GM12878 (cell line): ENCODE measurements at regions not wholly inside any gene's neighbourhood (a gene's known extent, or its start where the extent isn't known, plus 50 kb on each side); places are given as distances from the start of the nearest gene placed in this dataset.

ENCODE experiments used
- ATAC-seq: fragments of 200-7000 bp; cut with Tn5 transposase; 3 replicates; pipeline ENCODE4 v1.9.1; 2020; ENCODE audit warnings: mild to moderate bottlenecking, moderate library complexity
- BruUV-seq: library from RNA; stranded (reverse); fragments of 400-500 nt; replicated peaks from 2 replicates; lab custom pipeline; 2021; lab: Mats Ljungman, UMichigan
- CTCF ChIA-PET: fragments of 300-600 bp; sonication (Branson Sonifier 250); formaldehyde crosslinking; extraction: SDS; loops from one replicate; lab custom pipeline; 2021; ENCODE audit warnings: inconsistent platforms; lab: Yijun Ruan, JAX
- POLR2A ChIA-PET: fragments of 350-600 bp; formaldehyde crosslinking; extraction: SDS; loops from one replicate; lab custom pipeline; 2021; ENCODE audit warnings: inconsistent platforms; lab: Charles Lee
- RAD21 ChIA-PET: fragments of 300-600 bp; sonication (Branson Sonifier 250); formaldehyde crosslinking; loops from one replicate; lab custom pipeline; 2023; ENCODE audit warnings: antibody characterized with exemption; ENCODE audit not compliant: unreplicated experiment; lab: Charles Lee
- SMC1A ChIA-PET: fragments of 300-600 bp; sonication (Branson Sonifier 250); formaldehyde crosslinking; loops from one replicate; lab custom pipeline; 2023; ENCODE audit not compliant: unreplicated experiment, uncharacterized antibody; lab: Charles Lee
- DNase-seq: peaks from one replicate; pipeline ENCODE4 v3.0.0-alpha.2; 2011; ENCODE audit warnings: low read depth, low spot score
- FAIRE-seq: peaks from 3 replicates; lab custom pipeline; 2011; peaks lifted over from hg19 to GRCh38; lab: Jason Lieb, UNC
- H2AFZ ChIP-seq: 2 replicates; pipeline ENCODE4 v1.6.0; 2011; ENCODE audit warnings: low read depth, low read length, control low read depth; ENCODE audit not compliant: control insufficient read depth
- H3K27ac ChIP-seq: 2 replicates; pipeline ENCODE4 v1.5.1; 2011; ENCODE audit warnings: control low read depth; ENCODE audit not compliant: control insufficient read depth, insufficient read depth
- H3K27me3 ChIP-seq, 2 experiments: replicated peaks in 1 of 2; 2 replicates each; pipeline versions ENCODE4 v1.6.0 to v1.6.1; 2011; ENCODE audit warnings: low read length in 1 of 2; ENCODE audit not compliant: control insufficient read depth in 2 of 2, insufficient read depth in 2 of 2
- H3K36me3 ChIP-seq, 2 experiments: 2 replicates each; pipeline ENCODE4 v1.5.1; 2011; ENCODE audit warnings: low read length in 1 of 2; ENCODE audit not compliant: control insufficient read depth in 2 of 2, insufficient read depth in 2 of 2
- H3K4me1 ChIP-seq: 2 replicates; pipeline ENCODE4 v1.6.1; 2011; ENCODE audit warnings: mild to moderate bottlenecking, low read length, moderate library complexity, mixed read lengths; ENCODE audit not compliant: control insufficient read depth, insufficient read depth
- H3K4me2 ChIP-seq: 2 replicates; pipeline ENCODE4 v1.6.0; 2011; ENCODE audit warnings: control low read depth; ENCODE audit not compliant: control insufficient read depth, insufficient read depth
- H3K4me3 ChIP-seq: fragments of 200-600 bp; sonication (generic); 2 replicates; pipeline ENCODE4 v1.5.1; 2016
- H3K79me2 ChIP-seq: 2 replicates; pipeline ENCODE4 v1.6.0; 2011; ENCODE audit warnings: low read length; ENCODE audit not compliant: control insufficient read depth, insufficient read depth
- H3K9ac ChIP-seq: 2 replicates; pipeline ENCODE4 v1.8.0; 2011; ENCODE audit warnings: low read length, control low read depth, mixed read lengths; ENCODE audit not compliant: control insufficient read depth, insufficient read depth
- H3K9me3 ChIP-seq: replicated peaks from 3 replicates; pipeline ENCODE4 v1.5.1; 2011; ENCODE audit warnings: mild to moderate bottlenecking, low read length; ENCODE audit not compliant: control insufficient read depth, insufficient read depth
- H4K20me1 ChIP-seq: 2 replicates; pipeline ENCODE4 v1.6.0; 2011; ENCODE audit not compliant: control insufficient read depth, insufficient read depth
- BMI1 ChIP-seq: fragments of 450-650 bp; IDR thresholded peaks from 2 replicates; pipeline ENCODE4 v1.6.1; 2016; ENCODE audit warnings: mild to moderate bottlenecking, moderate library complexity, borderline replicate concordance
- CREM ChIP-seq: IDR thresholded peaks from 2 replicates; pipeline ENCODE4 v1.6.1; 2014; ENCODE audit warnings: antibody characterized with exemption, low read depth
- MTA2 ChIP-seq: fragments of 450-650 bp; IDR thresholded peaks from 2 replicates; pipeline ENCODE4 v1.6.1; 2016; ENCODE audit warnings: low read depth, mild to moderate bottlenecking, moderate library complexity
- MTA3 ChIP-seq: IDR thresholded peaks from 2 replicates; pipeline ENCODE4 v1.6.1; 2012; ENCODE audit warnings: low read length, inconsistent platforms, borderline replicate concordance
- PAX8 ChIP-seq: fragments of 450-650 bp; IDR thresholded peaks from 2 replicates; pipeline ENCODE4 v1.6.1; 2017; ENCODE audit warnings: mild to moderate bottlenecking, moderate library complexity
- RAD21 ChIP-seq: IDR thresholded peaks from 2 replicates; pipeline ENCODE4 v1.6.1; 2011; ENCODE audit warnings: mild to moderate bottlenecking, low read depth, low read length, moderate library complexity; ENCODE audit not compliant: insufficient read depth
- SRF ChIP-seq, 2 experiments: IDR thresholded peaks; 2 replicates each; pipeline ENCODE4 v1.6.1; 2011; ENCODE audit warnings: low read depth in 2 of 2, low read length in 2 of 2, mild to moderate bottlenecking in 1 of 2, moderate library complexity in 1 of 2
- TBL1XR1 ChIP-seq: IDR thresholded peaks from 2 replicates; pipeline ENCODE4 v1.6.1; 2012; ENCODE audit warnings: low read depth, low read length, improper control_type of control experiment
- ZNF217 ChIP-seq: fragments of 450-650 bp; IDR thresholded peaks from 2 replicates; pipeline ENCODE4 v1.6.1; 2017; ENCODE audit warnings: antibody characterized with exemption, mild to moderate bottlenecking
- WGBS: methylation state at CpG from one replicate; pipeline ENCODE4 v1.1.6; 2016; ENCODE audit warnings: low lambda C conversion rate; ENCODE audit not compliant: insufficient replicate concordance, insufficient coverage; ENCODE audit errors: missing lambda C conversion rate; 5-methylcytosine and 5-hydroxymethylcytosine counted together
- in situ Hi-C: fragments of 300-500 bp; cut with MboI; formaldehyde crosslinking; loops from 9 replicates; pipeline ENCODE4 v1.14.3; 2018; ENCODE audit warnings: mixed read lengths
- intact Hi-C: fragments of 100-400 bp; cut with micrococcal nuclease; formaldehyde crosslinking; loops from one replicate; pipeline ENCODE4 v1.14.2; 2022; ENCODE audit not compliant: unreplicated experiment
- TF ChIP-seq, protein P1 (sequence below): IDR thresholded peaks from 2 replicates; pipeline ENCODE4 v1.6.1; 2012; ENCODE audit warnings: improper control_type of control experiment, low read depth, low read length; ENCODE audit not compliant: insufficient replicate concordance
- TF ChIP-seq, protein P2 (sequence below): fragments of 150-350 bp; IDR thresholded peaks from 2 replicates; pipeline ENCODE4 v1.6.1; 2014; ENCODE audit warnings: mild to moderate bottlenecking, low read depth, low read length
- TF ChIP-seq, protein P3 (sequence below): IDR thresholded peaks from 2 replicates; pipeline ENCODE4 v1.6.1; 2012; ENCODE audit warnings: low read depth, low read length, improper control_type of control experiment

DNA sequence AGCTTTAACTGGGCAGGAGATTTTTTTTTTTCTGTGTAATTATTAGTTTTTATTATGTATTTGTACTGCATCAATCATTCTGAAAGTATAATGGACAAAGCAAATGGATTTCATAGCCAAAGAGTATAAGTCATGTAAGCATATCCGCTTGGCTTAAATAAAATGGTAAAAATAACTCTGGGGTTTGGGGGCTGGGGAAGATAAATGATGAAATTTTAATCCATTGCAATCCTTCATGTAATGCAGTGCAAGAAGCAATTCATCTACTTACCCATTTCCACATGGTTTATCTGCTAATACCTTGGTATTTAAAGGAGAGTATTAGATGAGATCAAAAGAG, 781.4 kb downstream of the QKI start:
- in situ Hi-C loops, result no loop called here
- 0% methylated on average over 1 of the region's 1 CpG for WGBS

More for the DNA sequence above, 781.4 kb downstream of the QKI start:
- SMC1A ChIA-PET, result no interaction called here
- FAIRE-seq (no peak), ATAC-seq (no peak), DNase-seq (no peak)
- H4K20me1 ChIP-seq, result no peaks in the 10 kb centered on the region
- intact Hi-C loops, result no loop called here
- CTCF ChIA-PET, result no interaction called here
- H3K4me3 ChIP-seq, result no peak overlapping the region
- TF ChIP-seq TBL1XR1, result no peak
- TF ChIP-seq SRF (IDR thresholded peaks at IDR 0.05; ENCODE audit: low read depth in 2 of 2, low read length in 2 of 2), result no peak
- TF ChIP-seq MTA3, result no peak
- no peak for TF ChIP-seq MTA2
- TF ChIP-seq, protein P1, sequence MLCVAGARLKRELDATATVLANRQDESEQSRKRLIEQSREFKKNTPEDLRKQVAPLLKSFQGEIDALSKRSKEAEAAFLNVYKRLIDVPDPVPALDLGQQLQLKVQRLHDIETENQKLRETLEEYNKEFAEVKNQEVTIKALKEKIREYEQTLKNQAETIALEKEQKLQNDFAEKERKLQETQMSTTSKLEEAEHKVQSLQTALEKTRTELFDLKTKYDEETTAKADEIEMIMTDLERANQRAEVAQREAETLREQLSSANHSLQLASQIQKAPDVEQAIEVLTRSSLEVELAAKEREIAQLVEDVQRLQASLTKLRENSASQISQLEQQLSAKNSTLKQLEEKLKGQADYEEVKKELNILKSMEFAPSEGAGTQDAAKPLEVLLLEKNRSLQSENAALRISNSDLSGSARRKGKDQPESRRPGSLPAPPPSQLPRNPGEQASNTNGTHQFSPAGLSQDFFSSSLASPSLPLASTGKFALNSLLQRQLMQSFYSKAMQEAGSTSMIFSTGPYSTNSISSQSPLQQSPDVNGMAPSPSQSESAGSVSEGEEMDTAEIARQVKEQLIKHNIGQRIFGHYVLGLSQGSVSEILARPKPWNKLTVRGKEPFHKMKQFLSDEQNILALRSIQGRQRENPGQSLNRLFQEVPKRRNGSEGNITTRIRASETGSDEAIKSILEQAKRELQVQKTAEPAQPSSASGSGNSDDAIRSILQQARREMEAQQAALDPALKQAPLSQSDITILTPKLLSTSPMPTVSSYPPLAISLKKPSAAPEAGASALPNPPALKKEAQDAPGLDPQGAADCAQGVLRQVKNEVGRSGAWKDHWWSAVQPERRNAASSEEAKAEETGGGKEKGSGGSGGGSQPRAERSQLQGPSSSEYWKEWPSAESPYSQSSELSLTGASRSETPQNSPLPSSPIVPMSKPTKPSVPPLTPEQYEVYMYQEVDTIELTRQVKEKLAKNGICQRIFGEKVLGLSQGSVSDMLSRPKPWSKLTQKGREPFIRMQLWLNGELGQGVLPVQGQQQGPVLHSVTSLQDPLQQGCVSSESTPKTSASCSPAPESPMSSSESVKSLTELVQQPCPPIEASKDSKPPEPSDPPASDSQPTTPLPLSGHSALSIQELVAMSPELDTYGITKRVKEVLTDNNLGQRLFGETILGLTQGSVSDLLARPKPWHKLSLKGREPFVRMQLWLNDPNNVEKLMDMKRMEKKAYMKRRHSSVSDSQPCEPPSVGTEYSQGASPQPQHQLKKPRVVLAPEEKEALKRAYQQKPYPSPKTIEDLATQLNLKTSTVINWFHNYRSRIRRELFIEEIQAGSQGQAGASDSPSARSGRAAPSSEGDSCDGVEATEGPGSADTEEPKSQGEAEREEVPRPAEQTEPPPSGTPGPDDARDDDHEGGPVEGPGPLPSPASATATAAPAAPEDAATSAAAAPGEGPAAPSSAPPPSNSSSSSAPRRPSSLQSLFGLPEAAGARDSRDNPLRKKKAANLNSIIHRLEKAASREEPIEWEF, result no peak
- no peak for TF ChIP-seq RAD21
- TF ChIP-seq, protein P2, sequence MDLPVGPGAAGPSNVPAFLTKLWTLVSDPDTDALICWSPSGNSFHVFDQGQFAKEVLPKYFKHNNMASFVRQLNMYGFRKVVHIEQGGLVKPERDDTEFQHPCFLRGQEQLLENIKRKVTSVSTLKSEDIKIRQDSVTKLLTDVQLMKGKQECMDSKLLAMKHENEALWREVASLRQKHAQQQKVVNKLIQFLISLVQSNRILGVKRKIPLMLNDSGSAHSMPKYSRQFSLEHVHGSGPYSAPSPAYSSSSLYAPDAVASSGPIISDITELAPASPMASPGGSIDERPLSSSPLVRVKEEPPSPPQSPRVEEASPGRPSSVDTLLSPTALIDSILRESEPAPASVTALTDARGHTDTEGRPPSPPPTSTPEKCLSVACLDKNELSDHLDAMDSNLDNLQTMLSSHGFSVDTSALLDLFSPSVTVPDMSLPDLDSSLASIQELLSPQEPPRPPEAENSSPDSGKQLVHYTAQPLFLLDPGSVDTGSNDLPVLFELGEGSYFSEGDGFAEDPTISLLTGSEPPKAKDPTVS, result no peak
- TF ChIP-seq ZNF217, result no peak
- no peak for TF ChIP-seq BMI1
- TF ChIP-seq PAX8, result no peak
- TF ChIP-seq, protein P3, sequence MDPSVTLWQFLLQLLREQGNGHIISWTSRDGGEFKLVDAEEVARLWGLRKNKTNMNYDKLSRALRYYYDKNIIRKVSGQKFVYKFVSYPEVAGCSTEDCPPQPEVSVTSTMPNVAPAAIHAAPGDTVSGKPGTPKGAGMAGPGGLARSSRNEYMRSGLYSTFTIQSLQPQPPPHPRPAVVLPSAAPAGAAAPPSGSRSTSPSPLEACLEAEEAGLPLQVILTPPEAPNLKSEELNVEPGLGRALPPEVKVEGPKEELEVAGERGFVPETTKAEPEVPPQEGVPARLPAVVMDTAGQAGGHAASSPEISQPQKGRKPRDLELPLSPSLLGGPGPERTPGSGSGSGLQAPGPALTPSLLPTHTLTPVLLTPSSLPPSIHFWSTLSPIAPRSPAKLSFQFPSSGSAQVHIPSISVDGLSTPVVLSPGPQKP, result no peak
- no peak for TF ChIP-seq CREM
- no peak overlapping the region for H3K4me2 ChIP-seq
- H3K4me1 ChIP-seq, result no peaks in the 10 kb centered on the region
- no peaks in the 10 kb centered on the region for H3K79me2 ChIP-seq
- no peaks in the 10 kb centered on the region for H3K36me3 ChIP-seq
- H2AFZ ChIP-seq, result no peak overlapping the region
- H3K27ac ChIP-seq, result no peak overlapping the region
- no peak overlapping the region for H3K9ac ChIP-seq
- BruUV-seq, result no TSS peak
- RAD21 ChIA-PET, result no interaction called here
- H3K27me3 ChIP-seq, result no peaks in the 10 kb centered on the region
- POLR2A ChIA-PET, result no interaction called here
- no peaks in the 10 kb centered on the region for H3K9me3 ChIP-seq
